ENCODE measurements at regions not wholly inside any gene's neighbourhood (a gene's known extent, or its start where the extent isn't known, plus 50 kb on each side); places are given as distances from the start of the nearest gene placed in this dataset.
"Not testable (repeated sequence)": the region's sequence is repeated elsewhere in the genome, so short reads cannot be mapped to it uniquely, and the experiment has no call there.

DNA sequence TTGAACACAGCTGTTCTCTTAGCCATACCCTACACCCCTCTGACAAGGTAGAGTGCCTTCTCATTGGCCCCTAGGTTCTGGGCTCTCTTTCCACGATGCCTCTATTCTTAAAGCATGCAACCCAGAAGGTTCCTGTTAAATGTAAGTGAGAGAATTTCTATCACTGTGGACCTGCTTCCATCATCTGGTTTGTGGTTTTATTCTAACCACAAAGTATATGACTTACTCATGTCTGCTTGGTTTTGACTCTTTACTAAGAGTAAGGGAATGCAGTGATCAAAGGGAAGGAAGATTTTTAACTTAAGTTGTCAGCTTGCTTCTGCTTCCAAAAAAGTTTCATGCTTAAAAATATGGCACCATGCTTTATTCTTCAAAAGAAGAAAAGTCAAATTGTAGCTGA, 80.2 kb downstream of the ANKEF1 start:
- DNase-seq (ENCODE audit: extremely low spot score): no peak
- ChIA-PET POLR2A (no interaction called here), CTCF (interaction anchor here (1.0 to 3.7 kb wide), 2 partner anchors 10 to 24 kb away, joined by 4 to 15 read pairs; no protein-coding TSS in a partner anchor)

DNA sequence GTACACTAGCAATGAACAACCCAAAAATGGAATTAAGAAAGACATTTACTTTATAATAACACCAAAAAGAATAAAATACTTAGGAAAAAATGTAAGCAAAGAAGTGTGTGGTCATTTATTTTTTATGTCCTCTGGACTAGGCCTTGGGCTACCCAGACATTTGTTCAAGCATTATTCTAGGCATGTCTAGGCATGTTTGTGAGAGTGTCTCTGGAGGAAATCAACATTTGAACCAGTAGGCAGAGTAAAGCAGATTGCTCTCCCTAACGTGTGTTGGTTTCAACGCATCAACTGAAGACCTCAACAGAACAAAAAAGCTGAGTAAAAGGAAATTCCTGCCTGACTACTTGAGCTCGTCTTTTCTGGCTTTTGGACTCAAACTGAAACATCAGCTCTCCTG, 84.5 kb downstream of the ANKEF1 start:
- TF ChIP-seq, protein P1, sequence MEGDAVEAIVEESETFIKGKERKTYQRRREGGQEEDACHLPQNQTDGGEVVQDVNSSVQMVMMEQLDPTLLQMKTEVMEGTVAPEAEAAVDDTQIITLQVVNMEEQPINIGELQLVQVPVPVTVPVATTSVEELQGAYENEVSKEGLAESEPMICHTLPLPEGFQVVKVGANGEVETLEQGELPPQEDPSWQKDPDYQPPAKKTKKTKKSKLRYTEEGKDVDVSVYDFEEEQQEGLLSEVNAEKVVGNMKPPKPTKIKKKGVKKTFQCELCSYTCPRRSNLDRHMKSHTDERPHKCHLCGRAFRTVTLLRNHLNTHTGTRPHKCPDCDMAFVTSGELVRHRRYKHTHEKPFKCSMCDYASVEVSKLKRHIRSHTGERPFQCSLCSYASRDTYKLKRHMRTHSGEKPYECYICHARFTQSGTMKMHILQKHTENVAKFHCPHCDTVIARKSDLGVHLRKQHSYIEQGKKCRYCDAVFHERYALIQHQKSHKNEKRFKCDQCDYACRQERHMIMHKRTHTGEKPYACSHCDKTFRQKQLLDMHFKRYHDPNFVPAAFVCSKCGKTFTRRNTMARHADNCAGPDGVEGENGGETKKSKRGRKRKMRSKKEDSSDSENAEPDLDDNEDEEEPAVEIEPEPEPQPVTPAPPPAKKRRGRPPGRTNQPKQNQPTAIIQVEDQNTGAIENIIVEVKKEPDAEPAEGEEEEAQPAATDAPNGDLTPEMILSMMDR (IDR thresholded peaks at IDR 0.05; ENCODE audit: control extremely low read depth, extremely low read depth, low read depth, missing control alignments): no peak
- no peak for DNase-seq (ENCODE audit: extremely low spot score)
- CTCF ChIA-PET: interaction anchor here (1.2 kb wide), 2 partner anchors 14 to 711 kb away, joined by 3 read pairs; no protein-coding TSS in a partner anchor
- POLR2A ChIA-PET: no interaction called here

More for the DNA sequence above, 80.2 kb downstream of the ANKEF1 start:
- TF ChIP-seq, protein P1 (IDR thresholded peaks at IDR 0.05; ENCODE audit: control extremely low read depth, extremely low read depth, low read depth, missing control alignments): no peak

DNA sequence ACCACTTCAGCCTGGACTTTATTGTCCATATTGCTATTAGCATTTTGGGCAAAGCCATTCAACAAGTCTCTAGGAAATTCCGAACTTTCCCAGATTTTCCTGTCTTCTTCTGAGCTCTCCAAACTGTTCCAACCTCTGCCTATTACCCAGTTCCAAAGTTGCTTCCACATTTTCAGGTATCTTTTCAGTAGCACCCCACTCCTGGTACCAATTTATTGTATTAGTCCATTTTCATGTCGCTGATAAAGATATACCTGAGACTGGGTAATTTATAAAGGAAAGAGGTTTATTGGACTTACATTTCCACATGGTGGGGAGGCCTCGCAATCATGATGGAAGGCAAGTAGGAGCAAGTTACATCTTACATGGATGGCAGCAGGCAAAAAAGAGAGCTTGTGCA, 90.1 kb downstream of the ANKEF1 start:
- CTCF ChIA-PET: interaction anchor here (1.3 kb wide), 1 partner anchor 9 kb away, joined by 4 read pairs; no protein-coding TSS in a partner anchor
- POLR2A ChIA-PET; DNase-seq (ENCODE audit: extremely low spot score): not testable (repeated sequence)

DNA sequence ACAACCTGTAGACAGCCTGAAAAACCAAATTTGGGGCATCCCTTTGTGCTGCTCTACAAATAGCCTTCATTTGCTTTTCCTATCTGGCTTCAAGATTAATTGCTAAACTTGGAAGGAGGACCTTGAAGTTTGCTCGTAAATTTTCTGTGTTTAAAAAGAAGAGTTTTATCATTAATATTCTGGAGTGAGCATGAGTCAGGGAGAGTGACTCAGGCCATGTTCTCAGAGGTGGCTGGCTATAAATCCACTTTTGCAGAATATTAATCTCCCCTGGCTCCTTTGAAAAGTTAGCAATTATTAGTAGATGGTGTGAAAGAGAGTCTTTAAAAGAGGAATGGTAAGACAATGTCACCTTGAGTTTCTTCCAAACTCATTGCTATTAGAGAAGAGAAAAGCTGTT, 91.0 kb downstream of the ANKEF1 start:
- POLR2A ChIA-PET: no interaction called here
- TF ChIP-seq, protein P1 (IDR thresholded peaks at IDR 0.05; ENCODE audit: control extremely low read depth, extremely low read depth, low read depth, missing control alignments): no peak
- CTCF ChIA-PET: interaction anchor here (1.2 to 1.3 kb wide), 2 partner anchors 8 to 12 kb away, joined by 3 to 4 read pairs; no protein-coding TSS in a partner anchor
- no peak for DNase-seq (ENCODE audit: extremely low spot score)

DNA sequence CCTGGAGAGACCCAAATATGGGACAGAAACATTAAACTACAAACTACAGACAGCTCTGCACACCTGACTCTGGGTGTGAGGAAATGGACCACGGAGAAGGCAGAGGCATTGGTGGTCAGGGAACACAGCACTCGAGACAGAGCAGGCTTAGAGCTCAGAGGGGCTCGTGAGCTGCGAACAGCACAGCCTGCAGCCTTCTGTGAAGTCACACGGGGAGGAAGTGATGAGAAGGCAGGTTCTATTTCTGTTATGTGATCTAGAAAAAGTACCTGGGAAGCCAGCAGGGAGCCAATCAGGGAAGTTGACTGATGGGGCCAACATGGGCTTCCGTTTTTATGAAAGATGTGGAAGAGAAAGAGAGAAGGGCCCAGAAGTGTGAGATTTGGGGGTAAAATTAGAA, 88.9 kb upstream of the SNAP25 start:
- ChIA-PET POLR2A (no interaction called here), CTCF (interaction anchor here (1.1 kb wide), 1 partner anchor 39 kb away, joined by 5 read pairs; no protein-coding TSS in a partner anchor)
- DNase-seq (ENCODE audit: extremely low spot score): no peak
- TF ChIP-seq, protein P1 (IDR thresholded peaks at IDR 0.05; ENCODE audit: control extremely low read depth, extremely low read depth, low read depth, missing control alignments): no peak

DNA sequence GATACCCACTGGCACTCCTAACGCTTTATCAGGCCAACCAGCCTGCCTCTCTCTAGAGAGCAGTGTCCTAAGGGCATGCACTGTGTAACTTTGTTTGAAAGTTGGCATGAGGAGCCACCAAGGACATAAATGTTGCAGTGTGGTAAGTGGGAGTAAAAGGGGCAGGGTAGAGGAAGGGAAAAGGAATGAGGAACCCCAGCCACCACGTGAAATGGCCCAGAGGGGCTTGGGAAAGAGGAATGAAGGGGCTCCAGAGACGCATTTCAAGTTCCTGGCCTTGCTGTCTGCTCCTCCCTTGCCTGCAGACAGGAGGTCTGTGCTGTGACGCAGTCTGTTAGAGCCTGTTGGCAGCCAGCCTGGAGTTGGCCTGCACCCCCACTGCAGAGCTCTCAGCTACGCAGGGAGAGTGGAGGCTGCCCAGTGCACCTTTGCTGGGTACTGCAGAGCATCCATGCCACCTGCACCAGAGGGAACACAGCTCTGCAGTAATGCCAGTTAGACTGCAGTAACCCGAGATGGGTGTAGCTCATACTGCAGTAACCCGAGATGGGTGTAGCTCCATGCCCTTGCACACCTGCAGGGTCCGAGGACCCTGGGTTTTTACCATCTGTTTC, 86.8 kb upstream of the SNAP25 start:
- CTCF ChIA-PET: interaction anchor here (0.7 kb wide), 1 partner anchor 41 kb away, joined by 3 read pairs; no protein-coding TSS in a partner anchor
- no peak for DNase-seq (ENCODE audit: extremely low spot score)
- TF ChIP-seq, protein P1 (IDR thresholded peaks at IDR 0.05; ENCODE audit: control extremely low read depth, extremely low read depth, low read depth, missing control alignments): no peak
- POLR2A ChIA-PET: no interaction called here

DNA sequence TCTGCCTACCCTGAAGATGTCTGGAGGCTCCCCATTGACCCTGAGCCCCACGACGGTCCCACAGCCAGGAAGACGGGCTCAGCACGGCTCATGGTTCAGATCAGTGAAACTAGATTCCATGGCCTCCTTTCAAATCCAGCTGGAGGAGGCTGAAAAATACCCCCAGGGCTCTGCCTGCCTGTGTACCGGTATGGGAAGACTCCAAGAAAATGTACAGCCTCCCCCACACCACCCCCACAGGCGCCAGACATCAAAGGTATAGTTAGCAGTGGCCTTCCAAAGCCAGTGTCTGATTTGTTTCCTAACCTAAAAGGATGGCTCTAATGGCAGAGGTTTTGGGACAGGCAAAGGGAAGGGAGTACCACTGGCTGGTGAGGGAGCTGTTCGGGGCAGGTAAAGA, 86.2 kb upstream of the SNAP25 start:
- ChIA-PET POLR2A (no interaction called here), CTCF (interaction anchor here (0.7 kb wide), 1 partner anchor 42 kb away, joined by 3 read pairs; no protein-coding TSS in a partner anchor)
- DNase-seq (ENCODE audit: extremely low spot score): no peak
- TF ChIP-seq, protein P1 (IDR thresholded peaks at IDR 0.05; ENCODE audit: control extremely low read depth, extremely low read depth, low read depth, missing control alignments): no peak

Data from GM10248 (cell line).